Retina (tissue), 1 donor: ENCODE measurements at regions not wholly inside any gene's neighbourhood (a gene's known extent, or its start where the extent isn't known, plus 50 kb on each side); places are given as distances from the start of the nearest gene placed in this dataset.

ENCODE experiments used
- DNase-seq: peaks from one replicate; pipeline ENCODE4 v3.0.0-alpha.2; 2016

GRCh38 chr1:30061292-30062220, 661.8 kb downstream of the MATN1 start:
- DNase-seq: no peak

DNA sequence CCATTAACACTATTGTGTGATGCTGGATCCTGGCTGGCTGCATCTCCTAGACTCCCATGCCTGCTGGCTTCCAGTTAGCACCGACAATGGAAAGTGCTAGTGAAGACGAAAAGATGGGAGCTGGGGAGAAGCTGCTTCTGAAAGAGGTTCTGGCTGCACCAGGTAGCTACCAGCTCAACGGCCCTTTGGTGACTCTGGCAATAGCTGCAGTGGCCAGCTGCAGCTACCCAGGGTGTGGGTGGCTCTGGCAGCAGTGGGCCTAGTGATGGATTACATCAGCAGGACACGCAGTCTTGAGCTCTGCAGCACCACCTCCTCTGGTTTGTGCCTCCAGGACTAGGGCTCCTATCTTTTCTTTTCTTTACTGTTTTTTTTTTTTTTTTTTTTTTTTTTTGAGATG, 662.6 kb downstream of the MATN1 start:
- no peak for DNase-seq

DNA sequence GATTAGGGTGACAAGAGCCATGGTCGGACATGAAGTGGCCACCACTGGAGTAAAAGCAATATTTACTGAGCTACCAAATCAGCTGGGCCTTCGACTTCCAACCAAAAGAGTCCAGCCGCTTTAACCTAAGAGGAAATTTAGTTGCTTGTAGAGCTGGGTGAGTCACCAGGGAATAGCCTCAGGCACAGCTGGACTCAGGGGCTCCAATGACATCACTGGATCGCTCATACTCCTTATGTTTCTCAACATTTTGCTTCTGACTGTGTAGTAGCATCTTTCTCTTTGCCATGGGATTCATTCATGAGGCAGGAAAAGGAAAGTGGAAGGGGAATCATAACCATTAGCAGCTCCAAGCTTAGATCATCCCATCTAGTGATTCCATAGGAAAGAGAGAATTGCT, 664.4 kb downstream of the MATN1 start:
- no peak for DNase-seq

- DNase-seq: no peak
Measured at GRCh38 chr1:30054126-30054525, 669.3 kb downstream of the MATN1 start.

GRCh38 chr1:30052178-30052577, 671.2 kb downstream of the MATN1 start:
- DNase-seq: no peak

GRCh38 chr1:30051777-30052176, 671.6 kb downstream of the MATN1 start:
- DNase-seq: no peak

GRCh38 chr1:30049748-30050296, 673.6 kb downstream of the MATN1 start:
- no peak for DNase-seq

GRCh38 chr1:30048905-30049304, 674.5 kb downstream of the MATN1 start:
- no peak for DNase-seq

GRCh38 chr1:30047576-30047975, 675.8 kb downstream of the MATN1 start:
- DNase-seq: no peak

DNA sequence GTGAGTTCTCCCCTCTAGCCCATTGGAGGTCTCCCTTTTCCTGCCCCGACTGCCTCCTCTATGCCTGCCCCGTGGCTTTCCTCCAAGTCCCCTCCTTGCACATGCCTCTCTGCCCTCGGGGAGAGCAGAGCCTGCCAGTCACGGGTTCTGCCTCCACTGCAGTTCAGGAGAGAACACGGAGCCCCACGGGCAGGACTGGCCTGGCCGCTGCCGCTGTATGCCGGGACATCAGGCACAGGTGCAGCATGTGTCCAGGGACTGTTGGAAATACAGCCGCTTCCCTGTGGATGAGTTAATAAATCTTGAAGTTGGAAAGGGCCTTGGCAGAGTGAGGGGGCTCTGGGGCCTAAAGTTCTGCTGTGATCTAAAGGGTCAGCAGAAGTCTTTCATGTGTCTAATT, 676.6 kb downstream of the MATN1 start:
- no peak for DNase-seq

GRCh38 chr1:30045304-30046090, 677.9 kb downstream of the MATN1 start:
- DNase-seq: no peak

DNA sequence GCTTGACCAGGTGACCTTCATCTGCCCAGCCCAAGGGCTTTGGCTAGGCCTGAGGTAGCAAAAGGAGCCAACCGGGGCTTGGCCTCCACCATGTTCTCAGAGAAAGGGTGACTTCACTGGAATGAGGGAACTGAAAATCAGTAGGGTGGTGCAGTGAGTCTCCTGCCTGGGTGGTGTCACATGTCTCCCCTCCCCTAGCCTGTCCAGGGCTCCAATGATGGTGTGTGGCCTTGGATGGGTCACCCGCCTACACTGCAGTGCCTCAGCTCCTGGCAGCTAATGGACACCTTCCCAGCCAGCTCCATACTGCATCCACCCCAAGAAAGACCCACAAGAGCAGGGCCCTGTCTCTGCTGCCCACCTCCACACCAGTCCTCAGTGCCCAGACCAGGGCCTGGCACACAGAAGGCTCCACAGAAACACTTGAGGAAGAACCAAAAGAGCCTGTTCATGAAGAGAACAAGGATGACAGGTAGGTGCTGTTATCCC, 678.7 kb downstream of the MATN1 start:
- no peak for DNase-seq

DNA sequence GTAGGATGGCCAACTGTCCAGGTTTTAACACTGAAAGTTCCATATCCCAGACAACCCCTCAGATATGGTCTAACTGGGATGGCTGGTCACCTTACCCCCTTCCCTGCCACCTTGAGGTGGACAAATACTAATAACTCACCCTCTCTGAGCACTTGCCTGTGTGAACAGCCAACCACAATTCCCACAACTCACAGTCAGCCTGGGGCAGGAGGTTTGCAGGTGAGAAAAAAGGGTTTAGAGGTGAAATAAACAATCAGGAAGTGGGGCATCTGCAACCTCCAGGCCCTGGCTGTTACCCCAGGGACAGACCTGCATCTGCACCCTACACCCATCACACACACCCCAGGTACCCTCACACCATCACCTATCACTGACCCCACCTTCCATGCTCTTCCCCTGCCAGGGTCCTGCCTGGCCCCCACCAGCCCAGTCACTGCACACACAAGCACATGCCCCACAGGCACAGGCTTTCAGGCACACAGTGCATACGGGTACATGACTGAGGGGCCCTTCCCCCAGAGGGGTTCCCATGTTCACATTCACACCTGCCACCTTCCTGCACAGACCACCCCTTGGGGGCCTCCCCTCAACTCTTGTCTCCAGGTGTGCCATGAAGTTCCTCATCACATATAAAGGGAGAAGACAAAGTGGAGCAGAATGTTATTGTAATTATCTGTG, 679.5 kb downstream of the MATN1 start:
- no peak for DNase-seq

DNA sequence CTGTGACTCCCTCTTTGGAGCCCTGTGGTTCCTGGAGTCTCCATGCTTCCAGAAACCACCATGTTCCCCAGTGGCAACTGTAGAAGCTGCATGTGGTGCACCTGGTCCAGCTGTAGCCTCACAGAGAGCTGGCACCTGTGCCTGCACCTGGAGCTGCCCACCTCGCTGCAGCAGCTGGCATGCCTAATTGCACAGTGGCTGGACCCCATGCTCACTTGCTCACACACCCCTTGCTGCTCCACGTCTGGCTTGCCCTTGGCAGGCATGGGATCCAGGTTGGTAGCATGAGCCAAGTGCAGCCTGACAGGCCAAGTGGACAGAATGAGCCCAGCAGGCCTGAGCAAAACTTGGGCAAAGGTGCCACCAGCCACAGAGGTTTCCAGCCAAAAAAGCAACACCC, 680.1 kb downstream of the MATN1 start:
- DNase-seq: no peak

DNA sequence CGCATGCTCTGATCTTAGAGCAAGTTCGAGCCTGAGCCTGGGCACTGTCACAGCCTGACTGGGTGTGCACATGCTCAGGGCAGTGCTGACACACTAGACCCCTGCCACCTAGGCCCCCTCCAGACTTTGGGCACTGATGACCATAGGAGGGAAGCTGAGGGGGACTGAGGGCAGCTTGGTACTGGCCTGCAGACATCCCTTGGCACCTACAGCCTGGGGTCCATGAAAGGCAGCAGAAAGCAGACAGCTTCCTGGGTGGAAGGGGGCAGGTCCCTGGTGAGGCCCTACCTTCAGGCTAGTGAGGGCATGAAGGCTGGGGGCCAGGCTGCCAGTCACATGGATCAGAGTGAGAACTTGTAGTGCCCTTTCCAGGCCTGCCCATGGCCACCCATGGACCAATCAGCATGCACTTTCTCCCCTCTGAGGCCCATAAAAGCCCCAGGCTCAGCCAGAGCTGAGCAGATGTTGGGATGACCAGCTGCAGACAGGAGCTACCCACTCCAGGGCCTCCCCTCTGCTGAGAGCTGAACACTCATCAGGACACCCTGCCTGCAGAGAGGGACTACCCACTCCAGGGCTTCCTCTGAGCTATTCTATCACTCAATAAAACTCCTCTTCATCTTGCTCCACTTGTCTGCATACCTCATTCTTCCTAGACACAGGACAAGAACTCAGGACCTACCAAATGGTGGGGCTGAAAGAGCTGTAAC, 680.8 kb downstream of the MATN1 start:
- no peak for DNase-seq

DNA sequence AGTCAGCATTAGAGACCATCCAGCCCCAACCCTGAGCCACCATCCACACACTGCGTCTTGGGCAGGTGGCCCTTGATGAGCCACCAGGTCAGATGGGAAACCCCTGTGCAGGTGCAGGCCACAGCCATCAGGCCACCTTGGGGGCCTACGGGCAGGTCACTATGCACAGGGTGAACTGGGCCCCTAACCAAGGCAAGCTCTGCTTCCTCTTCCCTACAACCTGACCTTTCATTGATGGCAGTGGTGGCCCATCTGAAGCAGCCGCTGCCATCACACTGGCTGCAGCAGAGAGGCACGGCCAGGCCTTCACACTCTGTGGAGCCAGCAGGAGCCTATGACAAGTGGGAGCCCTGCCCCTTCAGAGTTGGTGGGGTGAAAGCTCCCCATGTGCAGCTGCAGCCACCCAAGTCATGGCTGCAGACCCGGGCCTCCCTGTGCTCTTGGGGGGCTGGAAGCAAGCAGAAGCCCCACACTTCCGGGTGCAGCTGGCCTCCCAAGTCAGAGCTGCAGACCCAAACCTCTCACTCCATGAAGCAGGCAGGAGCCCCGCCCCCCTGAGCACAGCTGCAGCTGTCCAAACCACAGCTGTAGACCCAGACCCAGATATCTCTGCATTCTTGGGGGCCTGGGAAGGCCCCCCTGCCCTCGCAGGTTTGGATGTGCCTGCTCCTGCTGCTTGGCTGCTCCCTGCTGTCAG, 681.5 kb downstream of the MATN1 start:
- no peak for DNase-seq

- no peak for DNase-seq
Measured at GRCh38 chr1:30040081-30041019, 683.0 kb downstream of the MATN1 start.

- DNase-seq: no peak
Measured at GRCh38 chr1:30039354-30040080, 683.9 kb downstream of the MATN1 start.

DNA sequence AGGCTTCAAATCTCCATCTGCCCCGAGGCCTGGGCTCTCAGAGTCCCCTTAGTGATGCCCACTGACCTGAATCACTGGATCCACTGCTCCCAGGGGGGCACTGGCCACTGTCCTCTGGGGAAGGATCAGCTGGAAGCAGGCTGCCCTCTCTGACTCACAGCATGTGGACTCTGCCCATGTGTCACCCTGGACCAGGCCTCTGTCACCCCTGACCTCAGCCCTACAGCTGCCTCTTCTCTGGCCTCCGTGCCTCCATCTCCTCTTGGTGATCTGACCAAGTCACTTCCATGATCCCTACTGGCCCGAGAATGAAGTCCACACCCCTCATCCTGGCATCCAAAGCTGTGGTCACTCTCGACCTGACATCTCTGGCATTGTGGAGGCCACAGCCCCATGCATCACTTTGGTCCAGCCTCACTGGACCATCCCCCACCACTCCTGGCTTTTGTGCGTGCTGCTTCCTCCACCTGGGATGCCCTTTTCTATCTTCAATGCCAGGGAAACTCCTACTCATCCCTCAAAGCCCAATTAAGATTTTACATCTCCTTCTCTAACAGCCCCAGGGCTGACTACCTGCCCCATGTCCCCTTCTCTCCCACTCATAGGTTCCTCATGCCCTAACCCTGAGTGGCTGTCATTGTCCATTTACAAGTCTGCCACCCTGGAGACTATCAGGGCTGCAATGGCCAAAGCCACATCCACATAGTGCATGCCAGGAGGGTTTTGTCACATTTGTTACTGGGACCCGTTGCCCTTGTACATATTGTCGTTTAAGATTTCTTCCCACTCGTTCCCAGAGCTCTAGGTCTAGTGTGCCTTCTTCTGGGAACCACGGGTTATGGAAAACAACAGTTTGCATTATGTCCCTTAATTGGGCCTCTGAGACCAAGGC, 685.0 kb downstream of the MATN1 start:
- no peak for DNase-seq
